Ovary (tissue), 3 donors: ENCODE measurements at regions not wholly inside any gene's neighbourhood (a gene's known extent, or its start where the extent isn't known, plus 50 kb on each side); places are given as distances from the start of the nearest gene placed in this dataset.

Experiments used
- EP300 ChIP-seq: sonication (generic); formaldehyde crosslinking; IDR thresholded peaks from one replicate; pipeline ENCODE4 v1.6.1; 2017; ENCODE audit warnings: antibody characterized with exemption
- POLR2A ChIP-seq: fragments of 450-650 bp; IDR thresholded peaks from one replicate; pipeline ENCODE4 v1.6.1; 2017; ENCODE audit warnings: antibody characterized with exemption, mild to moderate bottlenecking, moderate library complexity
- TF ChIP-seq, protein P1 (sequence below), 3 donors: fragments of 450-650 bp in 2 of 3; fragments of 200-600 bp in 1 of 3; IDR thresholded peaks; one replicate each; pipeline versions ENCODE4 v1.5.1 to v1.8.0; 2016 to 2022; ENCODE audit warnings: antibody characterized with exemption in 3 of 3, mild to moderate bottlenecking in 1 of 3
- donor health status: DM: no; HTN: no; CAD: no.

DNA sequence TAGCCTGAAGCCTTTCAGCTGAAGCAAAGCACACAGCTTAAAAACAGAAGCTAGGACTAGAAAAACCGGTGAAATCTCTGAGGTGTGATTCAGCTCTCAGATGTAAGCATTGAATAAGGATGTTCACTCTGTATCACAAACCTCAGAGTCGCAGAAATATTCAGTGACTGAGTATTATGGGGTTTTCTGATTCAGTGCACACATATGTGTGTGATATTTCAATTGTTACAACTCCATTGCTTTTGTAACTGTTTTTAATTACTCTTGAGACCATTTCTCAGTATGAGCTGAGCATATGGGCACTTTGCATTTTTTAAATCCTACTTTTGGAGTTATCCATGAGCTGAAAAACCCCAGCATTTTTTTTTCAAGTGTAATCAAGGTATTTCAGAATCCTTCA, 868.8 kb downstream of the NTRK3 start:
- TF ChIP-seq, protein P1, sequence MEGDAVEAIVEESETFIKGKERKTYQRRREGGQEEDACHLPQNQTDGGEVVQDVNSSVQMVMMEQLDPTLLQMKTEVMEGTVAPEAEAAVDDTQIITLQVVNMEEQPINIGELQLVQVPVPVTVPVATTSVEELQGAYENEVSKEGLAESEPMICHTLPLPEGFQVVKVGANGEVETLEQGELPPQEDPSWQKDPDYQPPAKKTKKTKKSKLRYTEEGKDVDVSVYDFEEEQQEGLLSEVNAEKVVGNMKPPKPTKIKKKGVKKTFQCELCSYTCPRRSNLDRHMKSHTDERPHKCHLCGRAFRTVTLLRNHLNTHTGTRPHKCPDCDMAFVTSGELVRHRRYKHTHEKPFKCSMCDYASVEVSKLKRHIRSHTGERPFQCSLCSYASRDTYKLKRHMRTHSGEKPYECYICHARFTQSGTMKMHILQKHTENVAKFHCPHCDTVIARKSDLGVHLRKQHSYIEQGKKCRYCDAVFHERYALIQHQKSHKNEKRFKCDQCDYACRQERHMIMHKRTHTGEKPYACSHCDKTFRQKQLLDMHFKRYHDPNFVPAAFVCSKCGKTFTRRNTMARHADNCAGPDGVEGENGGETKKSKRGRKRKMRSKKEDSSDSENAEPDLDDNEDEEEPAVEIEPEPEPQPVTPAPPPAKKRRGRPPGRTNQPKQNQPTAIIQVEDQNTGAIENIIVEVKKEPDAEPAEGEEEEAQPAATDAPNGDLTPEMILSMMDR (IDR thresholded peaks at IDR 0.05): no peak
- TF ChIP-seq EP300 (no peak), POLR2A (no peak)
